MM.1S (cell line): ENCODE measurements at regions not wholly inside any gene's neighbourhood (a gene's known extent, or its start where the extent isn't known, plus 50 kb on each side); places are given as distances from the start of the nearest gene placed in this dataset.

Experiments used
- DNase-seq: peaks from one replicate; pipeline ENCODE4 v3.0.0-alpha.2; 2015
- H2AFZ ChIP-seq: fragments of 300-600 bp; sonication (generic); 2 replicates; pipeline ENCODE4 v1.6.0; 2016; ENCODE audit warnings: antibody characterized with exemption, low read length
- H3F3A ChIP-seq: fragments of 300-600 bp; sonication (generic); 2 replicates; pipeline ENCODE4 v1.6.1; 2016; ENCODE audit warnings: mild to moderate bottlenecking, antibody characterized with exemption, low read length, moderate library complexity, mixed read lengths; ENCODE audit not compliant: insufficient read depth
- H3K27ac ChIP-seq: fragments of 300-600 bp; sonication (generic); 2 replicates; pipeline ENCODE4 v1.5.1; 2016; ENCODE audit warnings: mild to moderate bottlenecking, low read length
- H3K27me3 ChIP-seq: fragments of 300-600 bp; sonication (generic); replicated peaks from 2 replicates; pipeline ENCODE4 v1.6.0; 2016; ENCODE audit warnings: low read length; ENCODE audit not compliant: insufficient read depth
- H3K36me3 ChIP-seq: fragments of 300-600 bp; sonication (generic); replicated peaks from 2 replicates; pipeline ENCODE4 v1.6.1; 2016; ENCODE audit warnings: mild to moderate bottlenecking, low read length, mixed read lengths; ENCODE audit not compliant: insufficient read depth
- H3K4me1 ChIP-seq: fragments of 300-600 bp; sonication (generic); 2 replicates; pipeline ENCODE4 v1.6.1; 2016; ENCODE audit warnings: low read length, mixed read lengths
- H3K4me2 ChIP-seq: fragments of 300-600 bp; sonication (generic); 2 replicates; pipeline ENCODE4 v1.6.0; 2016; ENCODE audit warnings: low read depth, low read length
- H3K4me3 ChIP-seq: fragments of 300-600 bp; sonication (generic); 2 replicates; pipeline ENCODE4 v1.5.1; 2016; ENCODE audit warnings: low read length, mixed read lengths
- H3K79me2 ChIP-seq: fragments of 300-600 bp; sonication (generic); 2 replicates; pipeline ENCODE4 v1.6.1; 2016; ENCODE audit warnings: mixed run types, low read length, mixed read lengths
- H3K9ac ChIP-seq: fragments of 300-600 bp; sonication (generic); 2 replicates; pipeline ENCODE4 v1.6.1; 2016; ENCODE audit warnings: low read length, mixed read lengths
- H3K9me2 ChIP-seq: fragments of 300-600 bp; sonication (generic); replicated peaks from 2 replicates; pipeline ENCODE4 v1.6.1; 2016; ENCODE audit warnings: mild to moderate bottlenecking, low read length, mixed read lengths; ENCODE audit not compliant: insufficient read depth
- H3K9me3 ChIP-seq: fragments of 300-600 bp; sonication (generic); replicated peaks from 2 replicates; pipeline ENCODE4 v1.6.1; 2016; ENCODE audit warnings: mild to moderate bottlenecking, low read length, mixed read lengths; ENCODE audit not compliant: insufficient read depth
- H4K20me1 ChIP-seq: fragments of 300-600 bp; sonication (generic); 2 replicates; pipeline ENCODE4 v1.6.1; 2016; ENCODE audit warnings: mild to moderate bottlenecking, low read length, moderate library complexity, mixed read lengths; ENCODE audit not compliant: insufficient read depth
- CTCF ChIP-seq: fragments of 300-600 bp; sonication (generic); IDR thresholded peaks from 2 replicates; pipeline ENCODE4 v1.5.1; 2016; ENCODE audit warnings: antibody characterized with exemption, low read length, mixed read lengths
- EZH2 ChIP-seq: fragments of 300-600 bp; sonication (generic); optimal IDR thresholded peaks from 2 replicates; pipeline ENCODE3; 2017; ENCODE audit warnings: low read depth, mild to moderate bottlenecking, antibody characterized with exemption, low read length, mixed read lengths
- EZH2phosphoT487 ChIP-seq: fragments of 300-600 bp; sonication (generic); IDR thresholded peaks from 2 replicates; pipeline ENCODE4 v1.6.1; 2018; ENCODE audit warnings: antibody characterized with exemption, low read length

- no peaks in the 10 kb centered on the region for H3K4me1 ChIP-seq
- H3K79me2 ChIP-seq, result no peaks in the 10 kb centered on the region
- H3K36me3 ChIP-seq, result no peaks in the 10 kb centered on the region
- H2AFZ ChIP-seq, result no peak overlapping the region
- H3K4me2 ChIP-seq, result no peak overlapping the region
- no peak overlapping the region for H3K27ac ChIP-seq
- H4K20me1 ChIP-seq, result no peaks in the 10 kb centered on the region
- no peaks in the 10 kb centered on the region for H3K9me2 ChIP-seq
- no peak overlapping the region for H3K9ac ChIP-seq
- H3F3A ChIP-seq, result no peaks in the 10 kb centered on the region
- TF ChIP-seq EZH2 (no peak), CTCF (no peak), EZH2phosphoT487 (no peak)
- DNase-seq, result no peak
- H3K27me3 ChIP-seq, result no peaks in the 10 kb centered on the region
- no peak overlapping the region for H3K4me3 ChIP-seq
- H3K9me3 ChIP-seq, result no peaks in the 10 kb centered on the region
Measured at GRCh38 chr5:9733486-9733885, 103.3 kb upstream of the TAS2R1 start.

GRCh38 chr5:9731159-9731558, 101.0 kb upstream of the TAS2R1 start:
- no peaks in the 10 kb centered on the region for H3K9me3 ChIP-seq
- no peaks in the 10 kb centered on the region for H3K27me3 ChIP-seq
- no peak for DNase-seq
- H3K79me2 ChIP-seq, result no peaks in the 10 kb centered on the region
- no peaks in the 10 kb centered on the region for H3K4me1 ChIP-seq
- H2AFZ ChIP-seq, result no peak overlapping the region
- H3K9me2 ChIP-seq, result no peaks in the 10 kb centered on the region
- no peak overlapping the region for H3K27ac ChIP-seq
- H3K4me3 ChIP-seq, result no peak overlapping the region
- no peak overlapping the region for H3K9ac ChIP-seq
- H4K20me1 ChIP-seq, result no peaks in the 10 kb centered on the region
- TF ChIP-seq EZH2phosphoT487 (no peak), CTCF (no peak), EZH2 (no peak)
- no peak overlapping the region for H3K4me2 ChIP-seq
- no peaks in the 10 kb centered on the region for H3K36me3 ChIP-seq
- H3F3A ChIP-seq, result no peaks in the 10 kb centered on the region

GRCh38 chr5:9728261-9728660, 98.1 kb upstream of the TAS2R1 start:
- H2AFZ ChIP-seq, result no peak overlapping the region
- H3K79me2 ChIP-seq, result no peaks in the 10 kb centered on the region
- H3K9me3 ChIP-seq, result no peaks in the 10 kb centered on the region
- no peak overlapping the region for H3K4me3 ChIP-seq
- H3K9me2 ChIP-seq, result no peaks in the 10 kb centered on the region
- no peaks in the 10 kb centered on the region for H4K20me1 ChIP-seq
- no peak overlapping the region for H3K9ac ChIP-seq
- H3K4me1 ChIP-seq, result no peaks in the 10 kb centered on the region
- no peak overlapping the region for H3K4me2 ChIP-seq
- H3F3A ChIP-seq, result no peaks in the 10 kb centered on the region
- TF ChIP-seq EZH2 (no peak), CTCF (no peak), EZH2phosphoT487 (no peak)
- no peak for DNase-seq
- H3K27me3 ChIP-seq, result no peaks in the 10 kb centered on the region
- no peaks in the 10 kb centered on the region for H3K36me3 ChIP-seq
- no peak overlapping the region for H3K27ac ChIP-seq
